ENCODE measurements at regions not wholly inside any gene's neighbourhood (a gene's known extent, or its start where the extent isn't known, plus 50 kb on each side); places are given as distances from the start of the nearest gene placed in this dataset.
A peak's percentile ranks its signal among the peaks of the same experiment; 100 is the strongest.

DNA sequence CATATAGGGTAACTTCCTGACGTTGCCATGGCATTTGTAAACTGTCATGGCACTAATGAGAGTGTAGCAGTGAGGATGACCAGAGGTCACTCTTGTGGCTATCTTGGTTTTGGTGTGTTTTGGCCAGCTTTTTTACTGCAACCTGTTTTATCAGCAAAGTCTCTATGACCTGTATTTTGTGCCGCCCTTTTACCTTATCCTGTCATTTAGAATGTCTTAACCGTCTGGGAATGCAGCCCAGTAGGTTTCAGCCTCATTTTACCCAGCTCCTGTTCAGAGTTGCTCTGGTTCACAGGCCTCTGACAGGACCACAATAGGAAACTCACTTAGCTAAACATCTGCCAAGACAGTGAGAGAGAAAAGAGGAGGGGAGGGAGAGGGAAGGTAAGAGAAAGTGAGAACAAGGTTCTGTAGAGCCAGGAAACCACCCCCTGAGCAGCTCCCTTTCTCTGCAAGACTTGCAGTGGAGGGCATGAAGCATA is 64.8 kb upstream of the PLEKHG3 start:
- H3K4me3 ChIP-seq (ENCODE audit: control insufficient read depth, low read depth, low read length): no peak overlapping the region
- TF ChIP-seq, protein P1, sequence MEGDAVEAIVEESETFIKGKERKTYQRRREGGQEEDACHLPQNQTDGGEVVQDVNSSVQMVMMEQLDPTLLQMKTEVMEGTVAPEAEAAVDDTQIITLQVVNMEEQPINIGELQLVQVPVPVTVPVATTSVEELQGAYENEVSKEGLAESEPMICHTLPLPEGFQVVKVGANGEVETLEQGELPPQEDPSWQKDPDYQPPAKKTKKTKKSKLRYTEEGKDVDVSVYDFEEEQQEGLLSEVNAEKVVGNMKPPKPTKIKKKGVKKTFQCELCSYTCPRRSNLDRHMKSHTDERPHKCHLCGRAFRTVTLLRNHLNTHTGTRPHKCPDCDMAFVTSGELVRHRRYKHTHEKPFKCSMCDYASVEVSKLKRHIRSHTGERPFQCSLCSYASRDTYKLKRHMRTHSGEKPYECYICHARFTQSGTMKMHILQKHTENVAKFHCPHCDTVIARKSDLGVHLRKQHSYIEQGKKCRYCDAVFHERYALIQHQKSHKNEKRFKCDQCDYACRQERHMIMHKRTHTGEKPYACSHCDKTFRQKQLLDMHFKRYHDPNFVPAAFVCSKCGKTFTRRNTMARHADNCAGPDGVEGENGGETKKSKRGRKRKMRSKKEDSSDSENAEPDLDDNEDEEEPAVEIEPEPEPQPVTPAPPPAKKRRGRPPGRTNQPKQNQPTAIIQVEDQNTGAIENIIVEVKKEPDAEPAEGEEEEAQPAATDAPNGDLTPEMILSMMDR (conservative IDR thresholded peaks at IDR 0.05; ENCODE audit: control insufficient read depth, insufficient read depth, low read depth, low read length): no peak
- DNase-seq (ENCODE audit: low read depth): no peak

DNA sequence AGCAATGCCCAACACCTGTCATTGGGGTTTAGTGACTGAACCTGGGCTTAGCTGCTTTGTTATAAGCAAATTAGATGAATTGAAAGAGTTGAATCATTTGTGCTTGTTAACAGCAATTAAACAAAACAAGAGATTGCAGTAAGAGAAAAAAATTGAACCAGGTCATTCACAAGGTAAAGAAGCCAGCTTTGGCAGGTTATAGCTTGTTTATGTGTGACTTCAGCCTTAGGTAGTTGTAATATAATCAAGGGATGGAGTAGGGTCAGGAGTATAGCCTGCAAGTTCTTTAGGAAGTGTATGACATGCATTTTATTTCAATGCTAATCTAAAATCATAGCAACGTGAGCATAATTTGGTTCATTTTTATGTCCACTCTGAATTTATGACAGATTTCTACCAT is 63.4 kb upstream of the PLEKHG3 start:
- no peak overlapping the region for H3K4me3 ChIP-seq (ENCODE audit: control insufficient read depth, low read depth, low read length)
- no peak for DNase-seq (ENCODE audit: low read depth)
- TF ChIP-seq, protein P1 (conservative IDR thresholded peaks at IDR 0.05; ENCODE audit: control insufficient read depth, insufficient read depth, low read depth, low read length): no peak

DNA sequence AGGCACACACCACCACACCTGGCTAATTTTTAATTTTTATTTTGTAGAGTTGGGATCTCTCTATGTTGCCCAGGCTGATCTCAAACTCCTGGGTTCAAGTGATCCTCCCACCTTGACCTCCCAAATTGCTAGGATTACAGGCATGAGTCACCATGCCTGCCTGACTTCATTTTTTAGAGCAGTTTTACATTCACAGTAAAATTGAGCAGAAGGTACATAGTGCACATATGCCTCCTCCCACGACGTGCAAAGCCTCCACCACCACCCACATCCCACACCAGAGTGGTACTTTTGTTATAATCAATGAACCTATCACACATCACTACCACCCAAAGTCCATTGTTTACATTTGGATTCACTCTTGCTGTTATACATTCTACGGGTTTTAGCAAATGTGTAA is 62.5 kb upstream of the PLEKHG3 start:
- TF ChIP-seq, protein P1 (conservative IDR thresholded peaks at IDR 0.05; ENCODE audit: control insufficient read depth, insufficient read depth, low read depth, low read length): no peak
- no peak for DNase-seq (ENCODE audit: low read depth)

DNA sequence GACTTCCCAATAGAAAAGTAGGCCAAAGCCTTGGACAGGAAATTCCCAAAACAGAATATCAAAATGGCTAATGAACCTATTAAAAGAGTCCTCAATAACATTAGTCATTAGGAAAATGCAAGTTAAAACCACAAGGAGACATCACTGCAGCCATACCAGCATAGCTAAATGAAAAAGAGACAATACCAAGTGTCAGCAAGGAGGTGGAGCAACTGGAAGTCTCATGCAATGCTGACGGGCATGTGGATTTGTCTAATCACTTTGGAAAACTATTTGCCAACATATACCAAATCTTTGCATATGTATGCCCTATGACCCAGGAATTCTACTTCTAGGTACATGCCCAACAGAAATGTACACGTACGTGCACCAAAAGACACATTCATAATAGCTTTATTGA is 60.5 kb upstream of the PLEKHG3 start:
- TF ChIP-seq, protein P1 (conservative IDR thresholded peaks at IDR 0.05; ENCODE audit: control insufficient read depth, insufficient read depth, low read depth, low read length): no peak

More for the DNA sequence above, 62.5 kb upstream of the PLEKHG3 start:
- no peak overlapping the region for H3K4me3 ChIP-seq (ENCODE audit: control insufficient read depth, low read depth, low read length)

DNA sequence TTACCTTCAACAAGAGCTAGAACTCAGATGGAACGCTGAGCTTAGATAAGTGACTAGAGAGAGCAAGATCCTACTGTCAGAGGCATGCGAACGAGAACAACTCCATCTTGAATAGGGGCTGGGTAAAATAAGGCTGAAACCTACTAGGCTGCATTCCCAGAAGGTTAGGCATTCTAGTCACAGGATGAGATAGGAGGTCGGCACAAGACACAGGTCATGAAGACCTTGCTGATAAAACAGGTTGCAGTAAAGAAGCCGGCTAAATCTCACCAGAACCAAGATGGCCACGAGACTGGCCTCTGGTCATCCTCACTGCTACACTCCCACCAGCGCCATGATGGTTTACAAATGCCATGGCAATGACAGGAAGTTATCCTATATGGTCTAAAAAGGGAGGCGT is 59.6 kb upstream of the PLEKHG3 start:
- no peak for DNase-seq (ENCODE audit: low read depth)
- H3K4me3 ChIP-seq (ENCODE audit: control insufficient read depth, low read depth, low read length): no peak overlapping the region
- TF ChIP-seq, protein P1 (conservative IDR thresholded peaks at IDR 0.05; ENCODE audit: control insufficient read depth, insufficient read depth, low read depth, low read length): no peak

More for the DNA sequence above, 60.5 kb upstream of the PLEKHG3 start:
- no peak for DNase-seq (ENCODE audit: low read depth)
- H3K4me3 ChIP-seq (ENCODE audit: control insufficient read depth, low read depth, low read length): no peak overlapping the region

DNA sequence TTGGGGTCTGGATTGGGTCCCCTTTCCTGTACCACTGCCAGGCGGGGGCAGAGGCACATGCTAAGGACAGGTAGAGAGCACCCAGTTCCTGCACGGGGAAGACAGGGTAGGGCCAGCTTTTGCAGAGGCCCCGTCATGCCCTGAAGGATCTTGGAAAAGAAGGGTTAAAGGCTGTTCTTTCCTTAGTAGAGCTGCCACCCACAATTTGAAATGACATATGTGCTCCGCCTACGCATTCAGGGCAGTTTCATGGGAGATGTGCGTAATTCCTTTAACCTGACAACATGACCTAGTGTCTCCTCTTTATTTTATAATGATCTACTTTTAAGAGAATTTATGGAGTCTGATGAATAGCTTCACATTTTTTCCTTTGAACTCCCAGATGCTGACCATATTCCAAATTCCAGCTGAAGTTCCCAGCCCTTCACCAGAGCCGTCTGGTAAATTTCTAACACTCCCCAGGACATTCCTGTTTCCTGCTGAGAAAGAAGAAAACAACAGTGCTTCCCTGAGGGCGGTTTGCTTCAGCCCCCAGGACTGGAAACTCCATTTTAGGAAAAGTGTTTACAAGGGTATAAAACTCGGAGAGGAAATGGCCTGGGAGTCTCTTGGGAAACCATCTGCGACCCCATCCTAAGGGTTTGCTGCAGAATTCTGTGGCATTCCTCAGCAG is 58.9 kb upstream of the PLEKHG3 start:
- DNase-seq (ENCODE audit: low read depth): peak; percentile 99
- H3K4me3 ChIP-seq (ENCODE audit: control insufficient read depth, low read depth, low read length): no peak overlapping the region
- TF ChIP-seq, protein P1 (conservative IDR thresholded peaks at IDR 0.05; ENCODE audit: control insufficient read depth, insufficient read depth, low read depth, low read length): no peak
